ENCODE measurements at regions not wholly inside any gene's neighbourhood (a gene's known extent, or its start where the extent isn't known, plus 50 kb on each side); places are given as distances from the start of the nearest gene placed in this dataset.

DNA sequence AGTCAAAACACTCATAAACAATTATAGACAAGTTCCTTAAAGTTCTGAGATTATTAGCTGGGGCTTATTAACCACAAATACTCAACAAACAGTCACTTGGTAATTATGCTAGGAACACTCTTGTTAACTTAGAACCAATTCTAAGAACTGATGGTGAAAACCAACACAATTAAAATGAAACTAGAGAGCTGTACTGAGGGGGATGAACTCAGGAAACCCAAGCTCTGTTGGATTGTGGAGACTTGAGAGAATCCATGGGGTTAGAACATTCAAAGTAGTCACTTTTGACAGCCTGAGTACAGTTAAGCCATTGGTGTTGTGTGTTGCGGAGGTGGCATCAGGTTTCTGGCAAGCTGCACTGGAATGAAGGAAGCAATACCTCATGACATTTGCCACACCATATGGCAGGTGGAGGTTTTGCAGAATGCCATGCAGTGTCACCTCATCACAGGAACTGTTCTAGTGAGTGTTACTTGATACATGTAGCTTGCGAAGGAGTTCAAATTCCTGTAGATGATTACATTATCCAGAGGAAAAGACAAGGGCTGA, 480.9 kb upstream of the CD180 start:
- TF ChIP-seq POLR2A (IDR thresholded peaks at IDR 0.05): no peak
- TF ChIP-seq, protein P1, sequence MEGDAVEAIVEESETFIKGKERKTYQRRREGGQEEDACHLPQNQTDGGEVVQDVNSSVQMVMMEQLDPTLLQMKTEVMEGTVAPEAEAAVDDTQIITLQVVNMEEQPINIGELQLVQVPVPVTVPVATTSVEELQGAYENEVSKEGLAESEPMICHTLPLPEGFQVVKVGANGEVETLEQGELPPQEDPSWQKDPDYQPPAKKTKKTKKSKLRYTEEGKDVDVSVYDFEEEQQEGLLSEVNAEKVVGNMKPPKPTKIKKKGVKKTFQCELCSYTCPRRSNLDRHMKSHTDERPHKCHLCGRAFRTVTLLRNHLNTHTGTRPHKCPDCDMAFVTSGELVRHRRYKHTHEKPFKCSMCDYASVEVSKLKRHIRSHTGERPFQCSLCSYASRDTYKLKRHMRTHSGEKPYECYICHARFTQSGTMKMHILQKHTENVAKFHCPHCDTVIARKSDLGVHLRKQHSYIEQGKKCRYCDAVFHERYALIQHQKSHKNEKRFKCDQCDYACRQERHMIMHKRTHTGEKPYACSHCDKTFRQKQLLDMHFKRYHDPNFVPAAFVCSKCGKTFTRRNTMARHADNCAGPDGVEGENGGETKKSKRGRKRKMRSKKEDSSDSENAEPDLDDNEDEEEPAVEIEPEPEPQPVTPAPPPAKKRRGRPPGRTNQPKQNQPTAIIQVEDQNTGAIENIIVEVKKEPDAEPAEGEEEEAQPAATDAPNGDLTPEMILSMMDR (IDR thresholded peaks at IDR 0.05): no peak
- Histone ChIP-seq H3K4me1 (no peaks in the 10 kb centered on the region), H3K4me3 (no peak overlapping the region), H3K27ac (no peak overlapping the region), H3K9me3 (no peaks in the 10 kb centered on the region), H3K27me3 (no peaks in the 10 kb centered on the region), H3K36me3 (no peaks in the 10 kb centered on the region)
- DNase-seq: no peak
- intact Hi-C loops (cut with DNase I; ENCODE audit: low total_unique reads): no loop called here

DNA sequence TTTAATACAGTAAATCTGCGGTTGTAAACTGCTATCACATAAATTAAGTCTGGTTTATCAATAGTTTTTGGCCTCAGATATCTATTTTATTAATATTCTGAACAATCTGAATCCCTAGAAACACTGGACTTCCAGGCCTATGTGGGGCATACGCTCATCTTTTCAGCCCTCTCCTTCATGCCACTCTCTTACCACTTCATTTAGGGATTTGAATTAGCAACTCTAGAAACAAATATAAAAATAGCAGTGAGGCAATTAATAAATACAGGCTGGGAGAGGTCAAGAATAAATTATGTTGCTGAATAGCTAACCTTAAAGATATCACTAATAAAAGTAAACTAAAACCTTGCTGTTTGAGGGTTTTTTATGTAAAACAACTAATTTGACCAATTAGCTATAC, 480.3 kb upstream of the CD180 start:
- no peak for DNase-seq
- H3K27me3 ChIP-seq: no peaks in the 10 kb centered on the region
- no peaks in the 10 kb centered on the region for H3K4me1 ChIP-seq
- no peak overlapping the region for H3K27ac ChIP-seq
- no peak for TF ChIP-seq POLR2A (IDR thresholded peaks at IDR 0.05)
- intact Hi-C loops (cut with DNase I; ENCODE audit: low total_unique reads): no loop called here
- no peaks in the 10 kb centered on the region for H3K36me3 ChIP-seq
- no peak overlapping the region for H3K4me3 ChIP-seq
- no peaks in the 10 kb centered on the region for H3K9me3 ChIP-seq

DNA sequence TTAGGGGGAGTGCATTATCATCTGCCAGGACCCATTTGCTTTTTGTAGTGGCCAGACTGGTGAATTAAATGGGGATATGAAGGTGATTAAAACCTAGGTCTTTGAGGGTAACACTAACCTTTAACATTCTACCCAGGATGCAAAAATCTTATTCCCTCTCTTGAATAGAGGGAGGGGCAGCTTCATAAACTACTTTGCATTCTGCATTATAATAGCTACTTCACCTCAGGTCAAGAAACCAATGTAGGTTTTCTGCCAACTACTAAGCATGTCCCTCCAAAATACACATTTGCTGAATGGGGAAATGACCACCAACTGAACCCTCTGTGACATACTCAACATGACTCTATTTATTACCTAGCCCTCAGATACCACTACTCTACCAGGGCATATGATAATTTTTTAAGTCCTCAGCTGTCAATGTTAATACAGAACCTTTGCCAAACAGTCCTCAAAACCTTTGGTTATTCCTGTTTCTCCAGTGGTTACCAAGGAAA, 477.6 kb upstream of the CD180 start:
- no peak for TF ChIP-seq POLR2A (IDR thresholded peaks at IDR 0.05)
- TF ChIP-seq, protein P1 (IDR thresholded peaks at IDR 0.05): no peak
- no peaks in the 10 kb centered on the region for H3K9me3 ChIP-seq

DNA sequence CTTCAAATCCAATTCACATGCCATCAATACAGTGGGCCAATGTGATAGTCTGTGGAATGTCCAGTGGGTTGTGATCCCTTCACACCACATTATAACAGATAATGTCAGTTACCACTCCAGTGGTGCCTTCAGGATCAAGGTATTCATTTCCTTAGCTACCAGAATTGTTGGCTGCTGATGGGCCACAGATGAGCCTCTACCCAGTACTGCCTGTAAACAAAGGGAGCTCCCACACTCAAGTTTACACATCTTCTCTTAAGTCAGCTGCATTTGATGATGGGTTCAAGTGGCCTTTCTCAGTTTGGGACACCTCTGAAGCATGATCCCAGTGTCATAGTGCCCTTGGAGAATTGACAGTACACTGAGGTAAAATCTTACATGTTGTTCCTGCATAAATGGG, 477.0 kb upstream of the CD180 start:
- intact Hi-C loops (cut with DNase I; ENCODE audit: low total_unique reads): no loop called here
- no peaks in the 10 kb centered on the region for H3K27me3 ChIP-seq
- no peak for DNase-seq
- no peak overlapping the region for H3K4me3 ChIP-seq
- TF ChIP-seq, protein P1 (IDR thresholded peaks at IDR 0.05): no peak
- TF ChIP-seq POLR2A (IDR thresholded peaks at IDR 0.05): no peak
- H3K27ac ChIP-seq: no peak overlapping the region
- no peaks in the 10 kb centered on the region for H3K9me3 ChIP-seq
- H3K4me1 ChIP-seq: no peaks in the 10 kb centered on the region
- H3K36me3 ChIP-seq: no peaks in the 10 kb centered on the region

More for the DNA sequence above, 477.6 kb upstream of the CD180 start:
- DNase-seq: no peak
- intact Hi-C loops (cut with DNase I; ENCODE audit: low total_unique reads): no loop called here
- H3K27ac ChIP-seq: no peak overlapping the region
- no peaks in the 10 kb centered on the region for H3K4me1 ChIP-seq
- no peaks in the 10 kb centered on the region for H3K36me3 ChIP-seq
- no peaks in the 10 kb centered on the region for H3K27me3 ChIP-seq
- H3K4me3 ChIP-seq: no peak overlapping the region

DNA sequence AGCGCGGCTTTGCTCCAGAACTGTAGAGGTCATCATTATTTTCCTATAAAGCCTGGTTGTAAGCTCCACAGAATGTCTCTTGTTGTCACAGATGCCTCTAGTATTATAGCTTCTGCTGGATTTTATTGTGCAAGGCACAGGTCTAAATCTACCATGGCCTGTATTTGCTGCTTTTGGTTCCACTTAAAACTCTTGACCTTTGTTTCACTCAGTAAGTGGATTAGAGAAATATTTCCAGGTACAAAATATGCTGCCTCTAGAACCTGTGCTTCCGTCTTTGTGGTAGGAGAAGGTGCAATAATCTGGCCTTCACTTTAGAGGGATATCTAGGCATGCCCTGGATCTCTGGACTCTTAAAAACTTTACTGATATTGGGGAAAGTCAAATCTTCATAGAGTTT, 476.6 kb upstream of the CD180 start:
- H3K9me3 ChIP-seq: no peaks in the 10 kb centered on the region
- no peak overlapping the region for H3K4me3 ChIP-seq
- no peak for TF ChIP-seq POLR2A (IDR thresholded peaks at IDR 0.05)
- TF ChIP-seq, protein P1 (IDR thresholded peaks at IDR 0.05): no peak
- DNase-seq: no peak
- no peaks in the 10 kb centered on the region for H3K27me3 ChIP-seq
- no peaks in the 10 kb centered on the region for H3K36me3 ChIP-seq
- no peak overlapping the region for H3K27ac ChIP-seq
- intact Hi-C loops (cut with DNase I; ENCODE audit: low total_unique reads): no loop called here
- no peaks in the 10 kb centered on the region for H3K4me1 ChIP-seq

- TF ChIP-seq, protein P1 (IDR thresholded peaks at IDR 0.05): no peak
- no peak for TF ChIP-seq POLR2A (IDR thresholded peaks at IDR 0.05)
- no peaks in the 10 kb centered on the region for H3K27me3 ChIP-seq
- intact Hi-C loops (cut with DNase I; ENCODE audit: low total_unique reads): no loop called here
- no peaks in the 10 kb centered on the region for H3K9me3 ChIP-seq
- no peak for DNase-seq
- H3K4me1 ChIP-seq: no peaks in the 10 kb centered on the region
- no peak overlapping the region for H3K27ac ChIP-seq
- H3K4me3 ChIP-seq: no peak overlapping the region
- no peaks in the 10 kb centered on the region for H3K36me3 ChIP-seq
Observed at GRCh38 chr5:67672636-67673035, 476.0 kb upstream of the CD180 start.

All from uterus (tissue), 3 donors.